OCI-LY1 (cell line): ENCODE measurements at regions not wholly inside any gene's neighbourhood (a gene's known extent, or its start where the extent isn't known, plus 50 kb on each side); places are given as distances from the start of the nearest gene placed in this dataset.

ENCODE experiments used
- EZH2 ChIP-seq: fragments of 200-600 bp; sonication (generic), shearing (Covaris generic); IDR thresholded peaks from 2 replicates; pipeline ENCODE4 v1.8.0; 2017; ENCODE audit warnings: borderline replicate concordance, mixed run types, mild to moderate bottlenecking, antibody characterized with exemption, low read length, moderate library complexity, mixed read lengths
- TF ChIP-seq, protein P1 (sequence below): fragments of 200-600 bp; sonication (generic), shearing (Covaris generic); IDR thresholded peaks from 2 replicates; pipeline ENCODE4 v1.5.1; 2017; ENCODE audit warnings: mild to moderate bottlenecking, antibody characterized with exemption, low read length, moderate library complexity, mixed read lengths

DNA sequence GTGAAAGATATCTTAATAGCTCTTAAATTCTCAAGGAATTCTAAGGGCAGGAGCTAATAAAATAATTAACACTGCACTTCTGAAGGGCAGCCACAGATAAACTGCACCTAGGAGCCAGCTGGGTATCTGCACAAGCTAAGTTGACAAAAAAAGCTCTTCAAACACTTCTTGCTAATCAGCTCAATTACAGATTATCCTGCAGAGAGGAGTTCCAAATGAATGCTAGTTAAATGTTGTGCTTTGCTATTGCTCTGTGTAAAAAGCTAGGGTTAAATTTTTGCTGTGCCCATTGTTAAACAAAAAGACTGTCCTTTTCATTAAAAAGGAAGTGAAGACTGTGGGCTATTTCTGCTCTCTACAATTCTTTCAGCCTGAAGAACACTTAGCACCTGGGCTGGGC is 158.5 kb upstream of the SHISA6 start:
- no peak for TF ChIP-seq EZH2
- TF ChIP-seq, protein P1, sequence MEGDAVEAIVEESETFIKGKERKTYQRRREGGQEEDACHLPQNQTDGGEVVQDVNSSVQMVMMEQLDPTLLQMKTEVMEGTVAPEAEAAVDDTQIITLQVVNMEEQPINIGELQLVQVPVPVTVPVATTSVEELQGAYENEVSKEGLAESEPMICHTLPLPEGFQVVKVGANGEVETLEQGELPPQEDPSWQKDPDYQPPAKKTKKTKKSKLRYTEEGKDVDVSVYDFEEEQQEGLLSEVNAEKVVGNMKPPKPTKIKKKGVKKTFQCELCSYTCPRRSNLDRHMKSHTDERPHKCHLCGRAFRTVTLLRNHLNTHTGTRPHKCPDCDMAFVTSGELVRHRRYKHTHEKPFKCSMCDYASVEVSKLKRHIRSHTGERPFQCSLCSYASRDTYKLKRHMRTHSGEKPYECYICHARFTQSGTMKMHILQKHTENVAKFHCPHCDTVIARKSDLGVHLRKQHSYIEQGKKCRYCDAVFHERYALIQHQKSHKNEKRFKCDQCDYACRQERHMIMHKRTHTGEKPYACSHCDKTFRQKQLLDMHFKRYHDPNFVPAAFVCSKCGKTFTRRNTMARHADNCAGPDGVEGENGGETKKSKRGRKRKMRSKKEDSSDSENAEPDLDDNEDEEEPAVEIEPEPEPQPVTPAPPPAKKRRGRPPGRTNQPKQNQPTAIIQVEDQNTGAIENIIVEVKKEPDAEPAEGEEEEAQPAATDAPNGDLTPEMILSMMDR, result no peak
